T-helper 2 cell treated with Interferon-gamma antibody and Interleukin-4, amounts not matched to agents 5 μg/mL and 100 μg/mL, for 36 hours (primary cell): ENCODE measurements at regions not wholly inside any gene's neighbourhood (a gene's known extent, or its start where the extent isn't known, plus 50 kb on each side); places are given as distances from the start of the nearest gene placed in this dataset.

Experiments used
- DNase-seq: peaks from one replicate; pipeline ENCODE4 v3.0.0; 2021; ENCODE audit warnings: low spot score
- H3K27ac Mint-ChIP-seq: one replicate; pipeline ENCODE4 v1.8.0; 2021; ENCODE audit warnings: mild to moderate bottlenecking, mixed read lengths
- H3K27me3 Mint-ChIP-seq: one replicate; pipeline ENCODE4 v1.8.0; 2021; ENCODE audit warnings: low read depth, mixed read lengths
- H3K36me3 Mint-ChIP-seq: one replicate; pipeline ENCODE4 v1.8.0; 2021; ENCODE audit warnings: low read depth, mixed read lengths
- H3K4me1 Mint-ChIP-seq: one replicate; pipeline ENCODE4 v1.8.0; 2021; ENCODE audit warnings: low read depth, mixed read lengths
- H3K4me3 Mint-ChIP-seq: one replicate; pipeline ENCODE4 v1.8.0; 2022; ENCODE audit warnings: mild to moderate bottlenecking, moderate library complexity, mixed read lengths
- H3K9me3 Mint-ChIP-seq: one replicate; pipeline ENCODE4 v1.8.0; 2021; ENCODE audit warnings: mixed read lengths

DNA sequence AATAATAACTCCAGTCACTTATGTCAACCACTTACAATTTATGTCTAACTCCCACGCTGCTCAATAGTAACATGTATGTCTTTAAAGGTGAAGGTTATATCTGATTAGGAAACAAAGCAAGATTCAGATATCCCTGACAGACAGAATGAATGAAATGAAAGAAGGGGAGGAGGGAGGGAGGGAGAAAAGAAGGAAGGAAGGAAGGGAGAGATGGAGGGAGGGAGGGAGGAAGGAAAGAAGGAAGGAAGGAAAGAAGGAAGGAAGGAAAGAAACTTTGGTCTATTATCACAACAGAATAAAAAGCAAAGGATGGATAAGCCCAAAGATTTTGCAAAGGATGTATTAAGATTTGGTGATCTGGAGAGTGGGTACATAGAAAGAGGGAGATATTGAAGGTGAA lies 433.3 kb downstream of the PRKD1 start:
- DNase-seq: no peak
- no peaks in the 10 kb centered on the region for H3K4me1 Mint-ChIP-seq
- H3K36me3 Mint-ChIP-seq: no peaks in the 10 kb centered on the region
- peaks cover 22% of the 10 kb centered on the region for H3K9me3 Mint-ChIP-seq
- no peak overlapping the region for H3K4me3 Mint-ChIP-seq
- no peak overlapping the region for H3K27ac Mint-ChIP-seq
- no peaks in the 10 kb centered on the region for H3K27me3 Mint-ChIP-seq

DNA sequence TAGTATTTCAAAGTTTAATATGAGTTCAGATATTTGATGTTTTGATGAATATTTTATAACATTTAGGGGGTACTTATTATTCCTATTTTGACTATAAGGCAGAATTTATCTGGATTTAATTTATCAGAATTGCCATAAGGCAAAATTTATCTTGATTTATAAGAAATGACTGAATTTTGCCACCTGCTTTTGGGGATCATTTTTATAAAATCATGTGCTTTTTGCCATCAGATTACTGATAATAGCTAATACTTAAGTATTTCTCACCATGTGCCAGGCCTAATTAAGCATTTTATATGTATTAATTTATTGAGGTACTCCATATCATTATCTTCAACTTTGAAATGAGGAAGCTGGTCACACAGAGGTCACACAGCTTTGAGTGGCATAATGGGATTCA lies 423.7 kb downstream of the PRKD1 start:
- Mint-ChIP-seq H3K36me3 (no peaks in the 10 kb centered on the region), H3K27me3 (no peaks in the 10 kb centered on the region), H3K4me1 (no peaks in the 10 kb centered on the region), H3K4me3 (no peak overlapping the region), H3K9me3 (peaks cover 29% of the 10 kb centered on the region), H3K27ac (no peak overlapping the region)
- DNase-seq: no peak

DNA sequence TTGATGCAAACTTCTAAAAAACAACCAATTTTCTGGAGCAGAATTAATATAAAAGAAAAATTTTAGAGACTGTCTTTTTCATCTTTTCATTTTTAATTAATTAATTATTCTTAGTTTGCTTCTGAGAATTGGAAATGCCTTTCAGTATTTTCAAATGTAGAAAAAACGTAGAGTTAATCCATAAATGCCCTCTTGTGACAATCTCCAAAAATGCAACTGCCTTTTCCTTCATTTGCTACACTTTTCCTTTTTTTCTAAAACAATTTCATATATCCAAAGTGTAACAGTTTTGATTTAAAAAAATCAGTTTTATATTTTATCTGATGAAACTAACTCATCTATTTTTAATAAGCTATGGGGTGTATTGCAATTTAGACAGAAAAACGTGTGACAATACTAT lies 409.3 kb downstream of the PRKD1 start:
- Mint-ChIP-seq H3K4me3 (no peak overlapping the region), H3K9me3 (peaks cover 41% of the 10 kb centered on the region), H3K27me3 (no peaks in the 10 kb centered on the region), H3K4me1 (no peaks in the 10 kb centered on the region), H3K27ac (no peak overlapping the region), H3K36me3 (no peaks in the 10 kb centered on the region)
- DNase-seq: no peak

DNA sequence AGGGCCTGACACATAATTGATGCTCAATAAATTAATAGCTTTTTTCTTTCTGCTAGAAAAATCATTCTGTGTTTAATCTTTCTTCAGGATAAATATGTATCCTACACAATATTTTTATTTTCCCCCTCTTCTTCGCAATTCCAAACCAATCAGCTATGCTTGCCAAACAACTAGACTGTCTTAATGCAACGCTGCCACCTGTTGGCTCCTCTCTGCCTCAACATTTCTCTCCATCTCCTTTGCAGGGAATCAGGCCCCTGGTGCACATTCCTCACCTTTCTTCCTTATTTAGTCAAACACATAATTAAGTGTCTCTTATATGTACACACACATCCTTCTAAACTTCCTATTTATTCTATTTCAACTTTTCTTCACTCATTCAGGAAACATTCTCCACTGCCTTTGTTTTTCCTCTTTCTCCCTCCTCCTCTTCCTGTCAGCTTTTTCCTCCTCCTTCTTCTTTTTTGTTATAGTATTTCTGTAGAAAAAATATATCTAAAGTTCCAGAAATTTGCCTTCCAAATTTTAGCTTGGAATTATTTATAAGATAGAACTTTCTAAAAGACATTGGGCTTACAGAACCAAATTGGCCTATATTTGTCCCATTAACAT lies 406.0 kb downstream of the PRKD1 start:
- no peaks in the 10 kb centered on the region for H3K4me1 Mint-ChIP-seq
- H3K9me3 Mint-ChIP-seq: peaks cover 30% of the 10 kb centered on the region
- no peaks in the 10 kb centered on the region for H3K27me3 Mint-ChIP-seq
- DNase-seq: no peak
- H3K4me3 Mint-ChIP-seq: no peak overlapping the region
- H3K36me3 Mint-ChIP-seq: no peaks in the 10 kb centered on the region
- H3K27ac Mint-ChIP-seq: no peak overlapping the region
